Osteocyte (in vitro differentiated cells): ENCODE measurements at regions not wholly inside any gene's neighbourhood (a gene's known extent, or its start where the extent isn't known, plus 50 kb on each side); places are given as distances from the start of the nearest gene placed in this dataset.

Experiments used
- DNase-seq: peaks from one replicate; pipeline ENCODE4 v3.0.0; 2021; ENCODE audit warnings: mixed read lengths; ENCODE audit not compliant: unreplicated experiment; ENCODE audit errors: extremely low spot score
- H3K27ac Mint-ChIP-seq: one replicate; pipeline ENCODE4 v1.8.0; 2021; ENCODE audit warnings: mild to moderate bottlenecking, mixed read lengths; ENCODE audit not compliant: unreplicated experiment
- H3K27me3 Mint-ChIP-seq: one replicate; pipeline ENCODE4 v1.8.0; 2021; ENCODE audit warnings: mixed read lengths; ENCODE audit not compliant: unreplicated experiment
- H3K36me3 Mint-ChIP-seq: one replicate; pipeline ENCODE4 v1.8.0; 2021; ENCODE audit warnings: mixed read lengths; ENCODE audit not compliant: unreplicated experiment
- H3K4me1 Mint-ChIP-seq: one replicate; pipeline ENCODE4 v1.8.0; 2021; ENCODE audit warnings: mixed read lengths; ENCODE audit not compliant: unreplicated experiment
- H3K4me3 Mint-ChIP-seq: one replicate; pipeline ENCODE4 v1.8.0; 2021; ENCODE audit warnings: mild to moderate bottlenecking, moderate library complexity, mixed read lengths; ENCODE audit not compliant: unreplicated experiment
- H3K9me3 Mint-ChIP-seq: one replicate; pipeline ENCODE4 v1.8.0; 2021; ENCODE audit warnings: mixed read lengths; ENCODE audit not compliant: unreplicated experiment
- CTCF ChIP-seq: fragments of 200-600 bp; sonication (generic); IDR thresholded peaks from 2 replicates; pipeline ENCODE4 v1.5.0; 2021; ENCODE audit warnings: antibody characterized with exemption, mild to moderate bottlenecking, moderate library complexity

- Mint-ChIP-seq H3K27me3 (no peaks in the 10 kb centered on the region), H3K9me3 (no peaks in the 10 kb centered on the region), H3K4me1 (peaks cover 37% of the 10 kb centered on the region), H3K27ac (peak overlapping the region; percentile 20), H3K4me3 (no peak overlapping the region), H3K36me3 (peaks cover 2% of the 10 kb centered on the region)
- no peak for TF ChIP-seq CTCF
- DNase-seq: no peak
Measured at GRCh38 chr9:129561594-129562281, 59.2 kb downstream of the C9orf50 start.

GRCh38 chr9:129560881-129561306, 60.0 kb downstream of the C9orf50 start:
- no peaks in the 10 kb centered on the region for H3K9me3 Mint-ChIP-seq
- H3K27me3 Mint-ChIP-seq: no peaks in the 10 kb centered on the region
- no peak for DNase-seq
- H3K36me3 Mint-ChIP-seq: peaks cover 2% of the 10 kb centered on the region
- peaks cover 43% of the 10 kb centered on the region for H3K4me1 Mint-ChIP-seq
- TF ChIP-seq CTCF: no peak
- H3K27ac Mint-ChIP-seq: no peak overlapping the region
- H3K4me3 Mint-ChIP-seq: no peak overlapping the region

- no peaks in the 10 kb centered on the region for H3K9me3 Mint-ChIP-seq
- TF ChIP-seq CTCF: no peak
- no peaks in the 10 kb centered on the region for H3K27me3 Mint-ChIP-seq
- DNase-seq: no peak
- H3K36me3 Mint-ChIP-seq: no peaks in the 10 kb centered on the region
- no peak overlapping the region for H3K27ac Mint-ChIP-seq
- peaks cover 45% of the 10 kb centered on the region for H3K4me1 Mint-ChIP-seq
- H3K4me3 Mint-ChIP-seq: no peak overlapping the region
Measured at GRCh38 chr9:129559506-129559881, 61.4 kb downstream of the C9orf50 start.

GRCh38 chr9:129558551-129559505, 62.1 kb downstream of the C9orf50 start:
- no peaks in the 10 kb centered on the region for H3K27me3 Mint-ChIP-seq
- H3K27ac Mint-ChIP-seq: peak overlapping the region; percentile 41
- H3K36me3 Mint-ChIP-seq: no peaks in the 10 kb centered on the region
- TF ChIP-seq CTCF: no peak
- no peaks in the 10 kb centered on the region for H3K9me3 Mint-ChIP-seq
- DNase-seq: no peak
- peaks cover 45% of the 10 kb centered on the region for H3K4me1 Mint-ChIP-seq
- no peak overlapping the region for H3K4me3 Mint-ChIP-seq

- no peak for DNase-seq
- no peaks in the 10 kb centered on the region for H3K9me3 Mint-ChIP-seq
- no peaks in the 10 kb centered on the region for H3K36me3 Mint-ChIP-seq
- peaks cover 45% of the 10 kb centered on the region for H3K4me1 Mint-ChIP-seq
- no peaks in the 10 kb centered on the region for H3K27me3 Mint-ChIP-seq
- H3K27ac Mint-ChIP-seq: peak overlapping the region; percentile 89
- no peak for TF ChIP-seq CTCF
- H3K4me3 Mint-ChIP-seq: no peak overlapping the region
Measured at GRCh38 chr9:129558063-129558550, 62.8 kb downstream of the C9orf50 start.
